ENCODE measurements at regions not wholly inside any gene's neighbourhood (a gene's known extent, or its start where the extent isn't known, plus 50 kb on each side); places are given as distances from the start of the nearest gene placed in this dataset.

DNA sequence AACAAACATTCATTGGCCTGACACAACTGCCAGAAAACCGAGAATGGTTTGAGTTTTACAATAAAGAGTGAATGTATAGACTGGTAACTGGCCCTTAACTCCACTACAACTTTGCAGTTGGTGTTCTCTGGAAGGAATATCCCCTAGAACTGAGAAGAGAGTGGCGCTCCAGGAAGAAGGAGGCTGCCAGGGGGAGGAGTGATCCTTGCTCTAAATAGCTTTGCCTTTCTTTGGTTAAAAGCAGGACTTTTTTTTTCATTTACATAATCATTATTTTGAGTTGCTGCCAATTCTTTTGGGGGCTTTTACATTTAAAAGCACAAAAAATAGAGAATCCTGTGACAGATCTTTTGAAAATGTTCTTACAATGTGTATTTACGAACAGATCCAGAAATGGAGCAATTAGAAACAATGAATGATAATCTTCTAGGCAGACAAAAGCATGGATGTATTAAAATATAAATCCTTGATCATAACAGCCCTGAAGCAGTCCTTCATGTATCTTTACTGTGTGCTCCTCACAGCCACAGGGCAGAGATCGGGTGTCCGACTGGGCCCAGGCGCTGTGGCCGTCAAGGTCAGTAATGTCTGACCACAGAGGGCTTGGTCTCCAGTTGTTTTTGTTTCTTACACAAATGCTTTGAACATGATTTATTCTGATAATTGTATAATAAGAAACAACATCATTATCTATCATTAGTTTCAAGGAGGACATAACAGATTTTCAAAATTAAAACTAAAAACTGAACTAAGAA, 612.2 kb downstream of the HDGFL1 start:
- Histone ChIP-seq H4K20me1 (ENCODE audit: insufficient read depth) (no peaks in the 10 kb centered on the region), H3K9ac (ENCODE audit: low read length) (no peak overlapping the region), H3K27ac (ENCODE audit: low read depth, low read length) (no peak overlapping the region), H3K4me3 (replicated peaks in 1 of 2; ENCODE audit: low read depth in 1 of 2, low read length in 2 of 2) (no peak overlapping the region), H3K9me3 (ENCODE audit: control insufficient read depth in 1 of 2, insufficient read depth in 1 of 2, low read depth in 1 of 2, low read length in 2 of 2) (peaks cover 0 to 4% of the 10 kb centered on the region in 2 experiments; a peak in 2 of 4 replicates), H3K36me3 (ENCODE audit: control insufficient read depth in 1 of 2, insufficient read depth in 2 of 2, low read length in 2 of 2) (no peaks in the 10 kb centered on the region), H3K4me1 (ENCODE audit: control insufficient read depth in 1 of 2, insufficient read depth in 2 of 2, low read length in 2 of 2) (no peaks in the 10 kb centered on the region), H2AFZ (ENCODE audit: low read depth, low read length, poor library complexity, severe bottlenecking) (no peak overlapping the region), H3K9me2 (ENCODE audit: insufficient read depth) (no peaks in the 10 kb centered on the region), H3K4me2 (ENCODE audit: low read length) (no peak overlapping the region), H3K79me2 (ENCODE audit: insufficient read depth, low read length) (no peaks in the 10 kb centered on the region), H3K27me3 (ENCODE audit: insufficient read depth, low read length) (no peaks in the 10 kb centered on the region)
- BruUV-seq (replicated peaks): no TSS peak
- intact Hi-C loops (cut with micrococcal nuclease): no loop called here
- no peak for TF ChIP-seq SRF (IDR thresholded peaks at IDR 0.05; ENCODE audit: low read depth)
- TF ChIP-seq, protein P1, sequence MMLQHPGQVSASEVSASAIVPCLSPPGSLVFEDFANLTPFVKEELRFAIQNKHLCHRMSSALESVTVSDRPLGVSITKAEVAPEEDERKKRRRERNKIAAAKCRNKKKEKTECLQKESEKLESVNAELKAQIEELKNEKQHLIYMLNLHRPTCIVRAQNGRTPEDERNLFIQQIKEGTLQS (IDR thresholded peaks at IDR 0.05): no peak
- TF ChIP-seq SIN3A (IDR thresholded peaks at IDR 0.05; ENCODE audit: low read depth): no peak
- TF ChIP-seq ZNF274 (IDR thresholded peaks at IDR 0.05; ENCODE audit: low read depth, low read length): no peak
- TF ChIP-seq YY1 (IDR thresholded peaks at IDR 0.05; ENCODE audit: extremely low read depth, insufficient replicate concordance, low read depth, low read length): no peak
- TF ChIP-seq EZH2phosphoT487 (IDR thresholded peaks at IDR 0.05; ENCODE audit: borderline replicate concordance): no peak
- TF ChIP-seq SP1 (IDR thresholded peaks at IDR 0.05; ENCODE audit: low read depth): no peak
- no peak for TF ChIP-seq ELF1 (IDR thresholded peaks at IDR 0.05; ENCODE audit: borderline replicate concordance, low read depth)
- TF ChIP-seq POLR2AphosphoS5 (IDR thresholded peaks at IDR 0.05; ENCODE audit: low read depth, low read length): no peak
- no peak for TF ChIP-seq JUND (IDR thresholded peaks at IDR 0.05)
- TF ChIP-seq, protein P2, sequence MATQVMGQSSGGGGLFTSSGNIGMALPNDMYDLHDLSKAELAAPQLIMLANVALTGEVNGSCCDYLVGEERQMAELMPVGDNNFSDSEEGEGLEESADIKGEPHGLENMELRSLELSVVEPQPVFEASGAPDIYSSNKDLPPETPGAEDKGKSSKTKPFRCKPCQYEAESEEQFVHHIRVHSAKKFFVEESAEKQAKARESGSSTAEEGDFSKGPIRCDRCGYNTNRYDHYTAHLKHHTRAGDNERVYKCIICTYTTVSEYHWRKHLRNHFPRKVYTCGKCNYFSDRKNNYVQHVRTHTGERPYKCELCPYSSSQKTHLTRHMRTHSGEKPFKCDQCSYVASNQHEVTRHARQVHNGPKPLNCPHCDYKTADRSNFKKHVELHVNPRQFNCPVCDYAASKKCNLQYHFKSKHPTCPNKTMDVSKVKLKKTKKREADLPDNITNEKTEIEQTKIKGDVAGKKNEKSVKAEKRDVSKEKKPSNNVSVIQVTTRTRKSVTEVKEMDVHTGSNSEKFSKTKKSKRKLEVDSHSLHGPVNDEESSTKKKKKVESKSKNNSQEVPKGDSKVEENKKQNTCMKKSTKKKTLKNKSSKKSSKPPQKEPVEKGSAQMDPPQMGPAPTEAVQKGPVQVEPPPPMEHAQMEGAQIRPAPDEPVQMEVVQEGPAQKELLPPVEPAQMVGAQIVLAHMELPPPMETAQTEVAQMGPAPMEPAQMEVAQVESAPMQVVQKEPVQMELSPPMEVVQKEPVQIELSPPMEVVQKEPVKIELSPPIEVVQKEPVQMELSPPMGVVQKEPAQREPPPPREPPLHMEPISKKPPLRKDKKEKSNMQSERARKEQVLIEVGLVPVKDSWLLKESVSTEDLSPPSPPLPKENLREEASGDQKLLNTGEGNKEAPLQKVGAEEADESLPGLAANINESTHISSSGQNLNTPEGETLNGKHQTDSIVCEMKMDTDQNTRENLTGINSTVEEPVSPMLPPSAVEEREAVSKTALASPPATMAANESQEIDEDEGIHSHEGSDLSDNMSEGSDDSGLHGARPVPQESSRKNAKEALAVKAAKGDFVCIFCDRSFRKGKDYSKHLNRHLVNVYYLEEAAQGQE (IDR thresholded peaks at IDR 0.05; ENCODE audit: low read depth): no peak
- TF ChIP-seq, protein P3, sequence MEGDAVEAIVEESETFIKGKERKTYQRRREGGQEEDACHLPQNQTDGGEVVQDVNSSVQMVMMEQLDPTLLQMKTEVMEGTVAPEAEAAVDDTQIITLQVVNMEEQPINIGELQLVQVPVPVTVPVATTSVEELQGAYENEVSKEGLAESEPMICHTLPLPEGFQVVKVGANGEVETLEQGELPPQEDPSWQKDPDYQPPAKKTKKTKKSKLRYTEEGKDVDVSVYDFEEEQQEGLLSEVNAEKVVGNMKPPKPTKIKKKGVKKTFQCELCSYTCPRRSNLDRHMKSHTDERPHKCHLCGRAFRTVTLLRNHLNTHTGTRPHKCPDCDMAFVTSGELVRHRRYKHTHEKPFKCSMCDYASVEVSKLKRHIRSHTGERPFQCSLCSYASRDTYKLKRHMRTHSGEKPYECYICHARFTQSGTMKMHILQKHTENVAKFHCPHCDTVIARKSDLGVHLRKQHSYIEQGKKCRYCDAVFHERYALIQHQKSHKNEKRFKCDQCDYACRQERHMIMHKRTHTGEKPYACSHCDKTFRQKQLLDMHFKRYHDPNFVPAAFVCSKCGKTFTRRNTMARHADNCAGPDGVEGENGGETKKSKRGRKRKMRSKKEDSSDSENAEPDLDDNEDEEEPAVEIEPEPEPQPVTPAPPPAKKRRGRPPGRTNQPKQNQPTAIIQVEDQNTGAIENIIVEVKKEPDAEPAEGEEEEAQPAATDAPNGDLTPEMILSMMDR (IDR thresholded peaks at IDR 0.05 in 2 of 3, conservative IDR thresholded peaks at IDR 0.05 in 1 of 3; ENCODE audit: borderline replicate concordance in 1 of 3, insufficient read depth in 1 of 3, low read depth in 2 of 3, low read length in 2 of 3): no peak
- no peak for TF ChIP-seq MAX (IDR thresholded peaks at IDR 0.05)
- TF ChIP-seq ZBTB33 (IDR thresholded peaks at IDR 0.05; ENCODE audit: extremely low read depth, insufficient replicate concordance, low read length): no peak
- no peak for TF ChIP-seq CEBPB (IDR thresholded peaks at IDR 0.05; ENCODE audit: low read depth)
- no peak for TF ChIP-seq POLR2A (IDR thresholded peaks at IDR 0.05; ENCODE audit: borderline replicate concordance, extremely low read depth, insufficient read depth, insufficient read length)
- POLR2A ChIA-PET: no interaction called here
- ATAC-seq (no peak), DNase-seq (ENCODE audit: low read depth, low spot score) (no peak)
- RAD21 ChIA-PET (ENCODE audit: low non-redundant PET in 1 of 2, low total read pairs in 2 of 2, uncharacterized antibody in 2 of 2, unreplicated experiment in 2 of 2): no interaction called here
- CTCF ChIA-PET: no interaction called here
